ENCODE measurements at regions not wholly inside any gene's neighbourhood (a gene's known extent, or its start where the extent isn't known, plus 50 kb on each side); places are given as distances from the start of the nearest gene placed in this dataset.
"Not testable (repeated sequence)": the region's sequence is repeated elsewhere in the genome, so short reads cannot be mapped to it uniquely, and the experiment has no call there.

DNA sequence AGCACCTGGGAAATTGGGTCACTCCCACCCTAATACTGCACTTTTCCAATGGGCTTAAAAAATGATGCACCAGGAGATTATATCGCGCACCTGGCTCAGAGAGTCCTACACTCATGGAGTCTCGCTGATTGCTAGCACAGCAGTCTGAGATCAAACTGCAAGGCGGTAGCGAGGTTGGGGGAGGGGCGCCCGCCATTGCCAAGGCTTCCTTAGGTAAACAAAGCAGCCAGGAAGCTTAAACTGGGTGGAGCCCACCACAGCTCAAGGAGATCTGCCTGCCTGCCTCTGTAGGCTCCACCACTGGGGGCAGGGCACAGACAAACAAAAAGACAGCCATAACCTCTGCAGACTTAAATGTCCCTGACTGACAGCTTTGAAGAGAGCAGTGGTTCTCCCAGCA lies 497.1 kb downstream of the MAGEE1 start:
- not testable (repeated sequence) for TF ChIP-seq EZH2 (IDR thresholded peaks at IDR 0.05; ENCODE audit: low read length, missing control alignments)
- TF ChIP-seq, protein P1, sequence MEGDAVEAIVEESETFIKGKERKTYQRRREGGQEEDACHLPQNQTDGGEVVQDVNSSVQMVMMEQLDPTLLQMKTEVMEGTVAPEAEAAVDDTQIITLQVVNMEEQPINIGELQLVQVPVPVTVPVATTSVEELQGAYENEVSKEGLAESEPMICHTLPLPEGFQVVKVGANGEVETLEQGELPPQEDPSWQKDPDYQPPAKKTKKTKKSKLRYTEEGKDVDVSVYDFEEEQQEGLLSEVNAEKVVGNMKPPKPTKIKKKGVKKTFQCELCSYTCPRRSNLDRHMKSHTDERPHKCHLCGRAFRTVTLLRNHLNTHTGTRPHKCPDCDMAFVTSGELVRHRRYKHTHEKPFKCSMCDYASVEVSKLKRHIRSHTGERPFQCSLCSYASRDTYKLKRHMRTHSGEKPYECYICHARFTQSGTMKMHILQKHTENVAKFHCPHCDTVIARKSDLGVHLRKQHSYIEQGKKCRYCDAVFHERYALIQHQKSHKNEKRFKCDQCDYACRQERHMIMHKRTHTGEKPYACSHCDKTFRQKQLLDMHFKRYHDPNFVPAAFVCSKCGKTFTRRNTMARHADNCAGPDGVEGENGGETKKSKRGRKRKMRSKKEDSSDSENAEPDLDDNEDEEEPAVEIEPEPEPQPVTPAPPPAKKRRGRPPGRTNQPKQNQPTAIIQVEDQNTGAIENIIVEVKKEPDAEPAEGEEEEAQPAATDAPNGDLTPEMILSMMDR (conservative IDR thresholded peaks at IDR 0.05 in 1 of 2, IDR thresholded peaks at IDR 0.05 in 1 of 2; ENCODE audit: low read depth in 1 of 2, low read length in 2 of 2), result not testable (repeated sequence)

Measured in fibroblast of lung (primary cell).